ENCODE measurements at regions not wholly inside any gene's neighbourhood (a gene's known extent, or its start where the extent isn't known, plus 50 kb on each side); places are given as distances from the start of the nearest gene placed in this dataset.
"Not testable (repeated sequence)": the region's sequence is repeated elsewhere in the genome, so short reads cannot be mapped to it uniquely, and the experiment has no call there.

DNA sequence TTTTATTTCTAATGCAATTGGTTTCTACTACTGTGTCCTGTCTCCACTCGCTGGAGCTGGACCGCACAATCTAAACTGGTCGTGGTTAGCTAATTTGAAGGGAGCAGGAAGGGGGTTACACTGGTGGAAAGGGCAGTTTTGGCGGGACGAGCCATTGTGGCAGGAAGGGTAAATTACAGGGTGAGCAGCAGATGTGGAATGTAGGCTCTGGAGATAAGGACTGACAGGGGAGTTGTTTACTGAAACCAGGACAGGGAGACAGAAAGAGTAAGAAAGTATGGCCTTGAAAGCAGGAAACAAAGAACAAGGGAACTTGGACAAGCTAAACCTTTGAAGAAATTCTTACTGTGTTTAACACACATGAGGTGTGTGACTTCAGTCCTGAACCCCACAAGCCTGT is 147.8 kb downstream of the ATXN7L3B start:
- no peak for DNase-seq (ENCODE audit: low spot score)

DNA sequence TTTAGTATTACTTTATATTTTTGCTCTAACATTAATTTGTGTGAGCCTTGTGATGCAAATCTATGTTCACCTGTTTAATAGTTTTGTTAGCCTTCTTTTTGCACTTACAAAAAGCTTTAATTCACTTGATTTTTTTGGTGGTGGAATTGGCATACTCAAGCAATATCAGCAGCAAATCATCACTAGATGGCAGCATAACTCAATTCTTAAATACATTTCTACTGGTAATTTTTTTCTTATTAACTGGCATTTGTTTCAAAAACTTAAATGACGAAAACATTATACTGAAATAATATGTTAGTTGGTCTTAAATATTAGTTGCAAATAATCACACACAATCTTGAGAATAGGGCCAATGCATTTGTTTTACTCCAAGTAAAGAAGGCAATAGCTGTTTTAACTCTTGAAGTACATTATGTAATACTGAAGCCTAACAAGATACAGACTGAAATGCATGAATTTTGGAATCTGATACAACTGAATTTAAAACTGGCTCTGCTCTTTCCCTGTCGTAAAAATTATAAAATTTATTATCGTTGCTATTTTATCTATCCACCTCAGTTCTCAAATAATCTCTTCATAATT is 151.5 kb downstream of the ATXN7L3B start:
- peak; percentile 52 for DNase-seq (ENCODE audit: low spot score)

DNA sequence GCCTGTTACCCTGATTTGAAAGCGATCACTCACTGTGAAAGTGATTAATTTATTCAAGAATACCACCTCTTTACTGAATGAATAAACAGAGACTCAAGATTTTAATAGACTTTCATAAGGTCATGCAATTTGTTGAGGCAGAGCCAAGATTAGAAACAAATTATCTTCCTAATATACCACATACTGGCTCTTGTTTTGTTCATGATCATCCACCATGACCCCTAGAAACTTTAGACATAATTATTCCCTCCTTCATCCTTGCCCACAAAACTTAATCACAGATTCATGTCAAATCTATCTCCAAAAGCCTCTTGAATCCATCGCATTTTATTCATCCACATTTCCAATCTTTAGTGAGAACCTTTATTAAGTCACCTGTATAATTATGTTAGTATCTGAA is 152.3 kb downstream of the ATXN7L3B start:
- DNase-seq (ENCODE audit: low spot score) = no peak

DNA sequence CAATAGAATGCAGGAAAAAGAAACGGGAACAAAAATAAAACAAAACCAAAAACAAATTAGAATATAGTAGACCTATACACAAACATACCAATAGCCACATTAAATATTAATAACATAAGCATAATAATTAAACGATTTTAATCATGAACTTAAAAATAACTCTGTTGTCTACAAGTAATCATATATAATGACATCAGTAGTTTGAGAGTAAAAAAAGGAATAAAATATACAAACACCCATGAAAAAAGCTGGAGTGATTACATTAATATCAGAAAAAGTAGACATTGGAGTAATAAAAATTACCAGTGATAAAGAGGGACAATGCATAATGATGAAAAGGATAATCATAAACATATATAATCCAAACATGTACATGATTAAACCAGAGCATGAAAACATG is 181.8 kb downstream of the ATXN7L3B start:
- no peak for DNase-seq (ENCODE audit: low spot score)

DNA sequence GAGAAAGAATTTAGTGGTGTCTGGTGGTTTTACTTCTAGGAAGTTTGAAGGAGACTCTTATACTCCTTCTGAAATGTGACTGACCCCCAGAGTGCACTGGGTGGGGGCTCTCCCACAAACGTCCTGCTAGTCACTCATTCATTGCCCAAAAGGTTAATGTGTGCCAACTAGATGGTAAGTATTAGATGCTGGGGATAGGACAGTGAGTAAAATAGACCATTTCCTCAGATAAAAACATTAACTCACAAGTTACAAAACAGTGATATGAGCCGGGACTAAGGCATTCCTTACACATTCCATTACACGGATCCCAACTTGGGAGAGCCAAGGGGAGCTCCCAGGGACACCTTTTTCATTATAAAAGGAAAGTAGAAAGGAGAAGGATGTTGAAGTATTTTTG is 185.1 kb downstream of the ATXN7L3B start:
- DNase-seq (ENCODE audit: low spot score) = no peak

DNA sequence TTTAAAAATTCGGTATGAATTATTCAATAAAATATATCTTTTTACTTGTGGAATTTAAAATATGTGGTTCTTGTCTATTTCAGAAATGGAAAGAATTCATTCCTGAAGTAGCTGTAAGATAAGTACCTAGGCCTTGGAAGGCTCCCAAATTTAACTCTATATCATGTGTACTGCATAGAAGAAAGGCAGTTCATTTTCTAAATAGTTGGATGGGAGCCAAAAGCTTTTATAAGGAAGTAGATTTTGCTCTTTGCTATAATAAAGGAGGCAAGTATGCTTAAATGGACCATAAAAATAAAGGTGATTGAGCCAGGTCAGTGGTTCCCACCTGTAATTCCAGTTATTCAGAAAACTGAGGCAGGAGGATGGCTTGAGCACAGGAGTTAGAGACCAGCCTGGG is 187.5 kb downstream of the ATXN7L3B start:
- DNase-seq (ENCODE audit: low spot score) = no peak

DNA sequence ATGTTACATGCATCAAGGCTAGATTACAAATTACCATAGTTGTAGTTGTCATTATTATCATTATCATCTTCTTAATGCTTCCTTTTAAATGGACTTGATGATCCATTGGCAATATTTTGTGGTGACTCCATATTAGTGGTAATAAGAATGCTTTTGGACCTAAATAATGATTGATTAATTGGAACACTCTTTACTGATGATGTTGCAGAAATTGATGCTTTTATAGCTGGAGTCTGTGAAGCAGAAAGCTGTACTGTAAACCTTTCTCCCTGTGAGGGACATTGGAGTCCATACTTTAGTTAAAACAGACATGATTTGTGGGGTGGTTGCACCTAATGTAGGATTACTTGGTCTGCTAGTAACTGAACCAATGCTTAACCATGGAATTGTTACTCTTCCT is 190.4 kb downstream of the ATXN7L3B start:
- no peak for DNase-seq (ENCODE audit: low spot score)

DNA sequence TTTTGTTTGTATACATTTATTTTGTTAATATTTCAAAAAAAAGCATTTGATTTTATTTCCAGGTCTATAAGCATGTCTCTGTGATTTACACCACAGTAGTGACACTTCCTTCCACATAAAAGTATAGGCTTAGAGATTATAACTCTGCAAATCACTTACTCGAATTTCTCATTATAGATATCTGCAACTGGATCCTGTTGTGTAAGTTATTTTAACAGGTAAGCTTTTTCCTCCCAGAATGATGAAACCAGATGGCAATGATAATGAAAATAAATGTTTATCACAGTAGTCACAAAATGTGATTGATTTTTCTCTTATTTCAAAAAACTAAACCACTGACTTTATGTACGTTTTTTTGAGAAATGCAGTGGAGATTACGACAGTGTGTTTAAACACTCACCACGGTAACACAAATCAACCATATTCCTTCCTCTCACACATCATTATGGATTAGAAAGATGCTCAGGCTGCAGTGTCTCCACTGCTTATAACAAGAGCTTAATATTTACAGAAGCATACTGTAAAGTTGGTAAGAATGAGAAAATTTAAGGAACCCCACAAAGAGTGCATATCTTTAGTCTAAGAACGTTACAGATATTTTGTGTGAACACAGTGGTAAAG is 194.6 kb downstream of the ATXN7L3B start:
- DNase-seq (ENCODE audit: low spot score) = no peak

DNA sequence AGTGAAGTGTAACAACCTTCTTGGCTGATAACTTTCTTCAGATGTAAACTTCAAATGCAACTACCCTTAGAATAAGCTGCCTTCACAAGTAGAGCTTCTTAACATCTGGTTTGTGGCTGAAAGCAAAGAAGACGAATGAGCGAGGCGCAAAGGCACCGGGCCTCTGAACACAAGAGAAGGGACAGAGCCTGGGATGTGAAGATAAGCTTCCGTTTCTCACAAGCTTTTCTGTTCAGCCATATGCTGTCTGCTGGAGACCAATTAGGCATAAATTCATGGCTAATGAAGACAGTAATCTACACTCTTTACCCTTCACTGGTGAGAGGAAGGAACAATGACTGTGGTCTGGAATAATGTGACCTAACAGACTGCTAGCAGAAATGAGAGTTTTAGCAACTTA is 195.2 kb downstream of the ATXN7L3B start:
- DNase-seq (ENCODE audit: low spot score) = no peak

DNA sequence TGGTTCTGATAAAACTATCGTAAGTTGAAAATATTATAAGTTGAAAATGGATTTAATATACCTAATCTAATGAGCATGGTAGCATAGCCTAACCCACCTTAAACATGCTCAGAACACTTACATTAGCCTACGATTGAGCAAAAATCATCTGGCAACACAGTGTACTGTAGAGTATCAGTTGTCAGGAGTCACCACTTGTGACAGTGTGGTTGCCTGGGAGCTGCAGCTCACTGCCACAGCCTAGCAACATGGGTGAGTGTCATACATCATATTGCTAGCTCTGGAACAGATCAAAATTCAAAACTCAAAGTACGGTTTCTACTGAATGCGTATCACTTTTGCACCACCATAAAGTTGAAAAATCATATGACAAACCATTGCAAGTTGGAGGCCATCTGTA is 203.5 kb downstream of the ATXN7L3B start:
- DNase-seq (ENCODE audit: low spot score) = no peak

DNA sequence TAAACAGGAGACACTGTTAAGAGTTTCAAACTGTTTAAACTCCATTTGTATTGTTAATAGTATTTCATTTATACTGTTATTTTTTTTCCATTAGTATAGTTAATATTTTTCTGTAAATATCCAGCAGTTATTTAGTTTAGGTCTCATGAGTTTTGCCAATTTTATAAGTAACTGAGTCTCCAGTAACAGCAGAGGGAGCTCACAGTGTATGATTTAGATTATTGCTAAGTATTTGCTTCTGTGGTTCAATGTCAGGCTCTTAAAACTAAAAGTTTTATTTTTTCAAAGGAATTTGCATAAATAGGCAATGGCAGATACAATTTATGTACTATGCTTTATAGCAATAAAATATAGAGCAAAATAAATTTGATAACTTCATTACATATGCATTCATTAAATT is 209.7 kb downstream of the ATXN7L3B start:
- DNase-seq (ENCODE audit: low spot score) = peak; percentile 0

DNA sequence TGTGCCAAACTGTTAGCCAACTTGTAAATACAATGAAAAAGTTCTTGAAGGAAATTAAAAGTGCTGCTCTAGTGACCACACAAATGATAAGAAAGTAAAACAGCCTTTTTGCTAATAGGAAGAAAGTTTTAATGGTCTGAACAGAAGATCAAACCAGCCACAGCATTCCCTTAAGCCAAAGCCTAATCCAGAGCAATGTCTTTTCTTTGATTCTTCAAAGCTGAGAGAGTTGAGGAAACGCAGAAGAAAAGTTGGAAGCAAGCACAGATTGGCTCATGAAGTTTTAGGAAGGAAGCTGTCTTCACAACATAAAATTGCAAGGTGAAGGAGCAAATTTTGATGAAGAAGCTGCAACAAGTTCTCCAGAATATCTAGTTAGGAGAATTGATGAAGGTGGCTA is 213.8 kb downstream of the ATXN7L3B start:
- no peak for DNase-seq (ENCODE audit: low spot score)

DNA sequence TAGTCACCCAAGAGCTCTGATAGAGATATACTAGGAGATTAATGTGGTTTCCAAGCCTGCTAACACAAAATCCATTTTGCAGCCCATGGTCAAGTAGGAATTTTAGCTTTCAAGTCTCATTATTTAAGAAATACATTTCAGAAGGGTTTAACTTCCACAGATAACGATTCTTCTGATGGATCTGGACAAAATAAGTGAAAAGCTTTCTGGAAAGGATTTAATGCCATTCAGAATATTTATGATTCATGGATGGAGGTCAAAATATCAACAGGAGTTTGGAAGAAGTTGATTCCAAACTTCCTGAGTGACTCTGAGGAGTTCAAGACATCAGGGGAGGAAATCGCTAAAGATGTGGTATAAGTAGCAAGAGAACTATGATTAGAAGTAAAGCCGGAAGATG is 214.6 kb downstream of the ATXN7L3B start:
- no peak for DNase-seq (ENCODE audit: low spot score)

DNA sequence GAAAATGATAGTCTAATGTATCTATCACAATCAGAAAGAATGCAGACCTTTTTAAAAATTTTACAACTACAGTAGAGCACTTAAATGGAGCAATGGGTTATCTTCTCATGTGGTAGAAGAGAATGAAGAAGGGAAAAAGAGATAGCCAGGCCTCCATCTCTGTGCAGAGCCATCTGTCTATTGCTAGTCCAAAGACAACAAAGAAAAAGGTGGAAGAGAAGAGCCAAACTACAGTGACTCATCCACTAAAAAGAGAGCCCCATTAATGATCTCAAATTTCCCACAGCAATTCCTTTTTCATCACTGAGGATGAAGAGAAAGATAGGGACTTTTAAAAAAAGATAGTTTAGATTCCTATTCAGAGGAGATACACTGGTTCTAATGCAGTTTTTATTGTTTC is 232.9 kb downstream of the ATXN7L3B start:
- DNase-seq (ENCODE audit: low spot score) = no peak

DNA sequence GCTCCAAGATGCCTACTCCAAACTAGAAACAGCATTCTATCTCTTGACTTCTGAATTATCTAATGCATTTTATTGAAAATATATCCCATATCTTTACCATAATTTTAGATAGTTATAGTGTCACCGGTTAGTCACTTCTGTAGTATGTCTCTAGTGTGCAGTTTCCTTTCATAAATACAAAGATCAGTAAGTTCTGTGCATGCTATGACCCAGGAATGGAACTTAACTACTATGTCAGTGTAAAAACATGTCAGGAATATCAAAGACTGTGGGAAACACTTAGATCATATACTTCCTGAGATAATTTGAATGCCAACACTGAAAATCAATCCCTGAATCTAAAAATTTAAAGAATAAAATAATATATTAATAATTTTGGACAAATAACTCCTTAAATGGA is 237.6 kb downstream of the ATXN7L3B start:
- DNase-seq (ENCODE audit: low spot score) = no peak

DNA sequence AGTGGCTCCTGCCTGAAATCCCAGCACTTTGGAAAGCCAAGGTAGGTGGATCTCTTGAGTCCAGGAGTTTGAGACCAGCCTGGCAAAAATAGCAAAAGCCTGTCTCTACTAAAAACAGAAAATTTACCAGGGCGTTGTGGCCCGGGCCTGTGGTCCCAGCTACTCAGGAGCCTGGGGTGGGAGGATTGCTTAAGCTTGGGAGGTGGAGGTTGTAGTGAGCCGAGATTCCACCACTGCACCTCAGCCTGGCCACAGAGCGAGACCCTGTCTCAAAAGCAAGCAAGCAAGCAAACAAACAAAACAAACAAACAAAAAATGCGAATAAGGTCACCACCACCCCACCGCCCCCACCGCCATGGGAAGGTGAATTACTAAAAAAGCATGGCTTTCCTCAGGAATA is 238.7 kb downstream of the ATXN7L3B start:
- DNase-seq (ENCODE audit: low spot score) = no peak

DNA sequence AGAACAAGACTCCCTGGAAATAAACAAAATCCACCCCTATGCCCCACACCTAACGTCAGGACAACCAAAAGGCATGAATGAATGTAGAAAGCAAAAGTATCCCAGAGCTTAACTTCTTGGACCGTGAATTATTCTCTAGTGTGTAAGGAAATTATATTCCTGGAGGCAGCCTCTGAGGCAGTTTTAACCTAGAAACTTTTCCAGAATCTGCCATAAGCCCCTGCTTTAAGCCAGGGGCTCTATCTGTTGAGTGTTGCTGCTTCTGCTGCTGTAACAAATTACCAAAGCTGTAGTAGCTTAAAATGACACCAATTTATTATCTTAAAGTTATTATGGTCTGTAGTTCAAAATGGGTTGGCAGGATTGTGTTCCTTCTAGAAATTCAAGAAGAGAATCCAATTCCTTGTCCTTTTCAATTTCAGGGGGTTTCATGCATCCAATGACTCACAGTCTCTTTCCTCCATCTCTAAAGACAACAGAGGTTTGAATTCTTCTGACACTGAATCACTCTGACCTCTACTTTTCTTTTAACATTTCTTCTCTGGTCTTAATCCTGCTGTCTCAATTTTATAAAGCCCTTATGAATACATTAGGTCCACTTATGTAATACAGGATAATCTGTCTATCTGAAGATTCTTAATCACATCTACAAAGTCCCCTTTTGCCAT is 242.7 kb downstream of the ATXN7L3B start:
- DNase-seq (ENCODE audit: low spot score) = peak; percentile 18

DNA sequence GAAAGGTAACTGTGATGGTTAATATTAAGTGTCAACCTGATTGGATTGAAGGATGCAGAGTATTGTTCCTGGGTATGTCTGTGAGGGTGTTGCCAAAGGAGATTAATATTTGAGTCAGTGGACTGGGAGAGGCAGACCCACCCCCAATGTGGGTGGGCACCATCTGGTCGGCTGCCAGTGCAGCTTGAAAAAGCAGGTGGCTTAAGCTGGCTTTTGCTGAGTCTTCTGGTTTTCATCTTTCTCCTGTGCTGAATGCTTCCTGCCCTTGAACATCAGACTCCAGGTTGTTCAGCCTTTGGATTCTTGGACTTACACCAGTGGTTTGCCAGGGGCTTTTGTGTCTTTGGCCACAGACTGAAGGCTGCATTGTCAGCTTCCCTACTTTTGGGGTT is 243.2 kb downstream of the ATXN7L3B start:
- DNase-seq (ENCODE audit: low spot score) = not testable (repeated sequence)

DNA sequence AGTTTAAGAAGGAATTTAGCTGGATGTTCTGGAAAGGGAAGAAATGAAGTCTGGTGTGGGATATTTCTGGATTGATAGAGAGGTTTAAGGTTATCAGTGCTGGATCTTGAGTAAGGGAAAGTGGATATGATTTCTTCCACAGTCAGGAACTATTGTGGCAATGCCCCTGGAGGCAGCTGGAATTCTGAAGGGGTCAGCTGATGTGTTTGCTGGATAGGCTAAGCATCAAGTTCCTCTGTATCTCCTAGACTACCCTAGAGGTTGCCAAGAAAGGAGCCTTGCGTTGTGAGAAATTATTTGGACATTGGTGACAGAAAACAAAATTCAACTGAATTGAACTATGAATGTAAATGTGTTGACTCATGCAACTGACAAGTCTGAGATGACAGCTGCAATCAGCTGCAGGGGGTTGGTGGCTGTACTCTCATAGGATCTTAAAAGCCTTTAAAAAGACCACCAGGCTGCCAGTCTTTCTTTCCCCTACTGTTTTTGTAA is 244.4 kb downstream of the ATXN7L3B start:
- no peak for DNase-seq (ENCODE audit: low spot score)

DNA sequence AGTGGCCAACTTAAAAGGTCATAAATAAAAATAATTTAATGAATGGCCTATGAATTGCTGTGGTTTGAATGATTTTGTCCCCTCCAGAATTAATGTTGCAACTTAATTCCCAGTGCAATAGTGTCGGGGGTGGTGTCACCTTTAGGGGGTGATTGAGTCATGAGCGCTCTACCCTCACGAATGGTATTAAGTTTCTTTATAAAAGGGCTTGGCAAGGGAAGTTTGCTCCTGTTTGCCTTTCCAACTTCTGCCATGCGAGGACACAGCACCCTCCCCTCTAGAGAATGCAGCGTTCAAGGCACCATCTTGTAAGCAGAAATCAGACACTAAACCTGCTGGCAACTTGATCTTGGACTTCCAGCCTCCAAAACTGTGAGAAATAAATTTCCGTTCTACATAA is 253.3 kb downstream of the ATXN7L3B start:
- no peak for DNase-seq (ENCODE audit: low spot score)

DNA sequence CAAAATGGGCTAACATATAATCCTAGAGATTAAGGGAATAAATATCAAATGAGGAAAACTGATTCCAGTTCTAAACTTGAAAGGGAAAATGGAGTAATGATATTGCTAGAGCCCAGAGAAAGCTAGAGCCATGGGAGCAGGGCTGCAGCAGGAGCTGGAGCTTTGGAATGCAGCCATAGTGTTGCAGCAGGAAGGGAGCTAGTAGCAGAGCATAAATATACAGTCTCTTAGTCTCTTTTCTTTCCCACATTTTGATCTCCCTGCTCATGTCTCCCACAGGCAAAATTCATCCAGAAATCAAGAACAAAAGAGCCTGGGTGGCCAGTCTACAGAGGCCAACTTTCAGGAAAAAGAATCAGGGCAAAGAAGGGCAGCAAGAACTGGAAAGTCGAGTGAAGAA is 253.7 kb downstream of the ATXN7L3B start:
- no peak for DNase-seq (ENCODE audit: low spot score)

DNA sequence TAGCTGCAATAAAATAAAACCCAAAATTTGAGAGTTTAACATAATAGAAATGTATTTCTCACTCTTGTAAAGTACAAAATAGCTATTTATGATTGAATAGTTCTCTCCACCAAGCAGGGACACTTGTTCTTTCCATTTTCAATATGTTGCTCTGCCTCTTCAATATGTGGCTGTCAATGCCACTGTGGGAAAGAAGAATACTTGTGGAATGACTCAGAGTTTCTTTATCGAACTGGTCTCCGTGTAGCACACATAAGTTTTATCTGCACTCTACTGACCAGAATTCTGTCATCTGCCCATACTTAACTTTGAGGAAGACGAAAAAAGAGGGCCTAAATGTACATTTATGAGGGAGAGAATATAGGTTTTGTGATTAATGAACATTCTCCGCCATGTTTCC is 256.9 kb downstream of the ATXN7L3B start:
- no peak for DNase-seq (ENCODE audit: low spot score)

DNA sequence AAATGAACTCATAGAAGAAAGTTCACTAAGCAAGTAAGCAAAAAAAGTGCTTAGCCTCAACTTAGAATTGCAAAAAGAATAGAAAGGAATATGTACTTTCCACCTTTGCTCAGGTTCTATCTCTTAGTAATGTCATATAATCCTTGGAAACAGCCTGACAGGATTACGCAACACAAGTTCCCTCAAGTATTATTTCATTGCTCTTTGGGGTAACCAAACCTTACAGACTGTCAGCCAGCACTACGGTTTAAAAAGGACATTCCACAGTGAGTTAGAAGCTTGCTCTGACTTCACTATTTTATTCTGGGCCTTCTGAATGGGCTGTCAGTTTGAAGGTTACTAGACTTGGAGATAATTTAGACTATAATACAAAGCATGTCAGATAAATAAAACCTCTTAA is 264.0 kb downstream of the ATXN7L3B start:
- DNase-seq (ENCODE audit: low spot score) = no peak

Data from kidney capillary endothelial cell (primary cell).